ENCODE measurements at regions not wholly inside any gene's neighbourhood (a gene's known extent, or its start where the extent isn't known, plus 50 kb on each side); places are given as distances from the start of the nearest gene placed in this dataset.

DNA sequence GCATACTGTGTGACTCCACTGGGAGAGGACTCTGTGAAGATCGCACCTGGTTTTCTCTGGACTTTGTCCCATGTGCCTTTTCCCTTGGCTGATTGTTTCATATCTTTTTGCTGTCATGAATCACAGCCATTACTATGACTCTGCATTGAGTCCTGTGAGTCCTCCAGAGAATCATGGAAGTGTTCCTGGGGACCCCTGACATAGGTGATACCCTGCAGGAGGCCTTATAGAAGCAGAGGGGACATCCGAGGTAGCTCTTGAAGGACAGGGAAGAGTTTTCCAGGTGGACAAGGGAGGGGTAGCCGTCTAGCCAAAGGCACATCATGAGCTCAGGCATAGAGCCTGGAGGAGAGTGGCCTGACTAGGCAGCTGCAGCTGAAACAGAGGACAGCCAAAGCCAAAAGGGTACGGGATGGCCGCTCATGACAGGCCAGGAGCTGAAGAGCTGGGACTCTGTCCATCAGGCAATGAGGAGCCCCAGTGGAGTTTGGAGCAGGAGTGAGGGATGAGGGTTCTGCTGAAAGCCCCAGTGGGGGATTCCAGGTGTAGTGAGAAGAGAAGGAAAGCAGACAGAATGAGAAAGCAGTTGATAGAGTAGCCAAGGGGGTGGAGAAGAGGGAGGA is 86.6 kb upstream of the TOX2 start:
- TF ChIP-seq CTCF (IDR thresholded peaks at IDR 0.05), result no peak
- no peak for TF ChIP-seq POLR2A (IDR thresholded peaks at IDR 0.05)

Data from heart left ventricle (tissue), 13 donors.